Osteoblast (primary cell): ENCODE measurements at regions not wholly inside any gene's neighbourhood (a gene's known extent, or its start where the extent isn't known, plus 50 kb on each side); places are given as distances from the start of the nearest gene placed in this dataset.

Source experiments
- DNase-seq: peaks from one replicate; pipeline ENCODE4 v3.0.0; 2011; ENCODE audit warnings: low spot score, mixed read lengths; ENCODE audit not compliant: insufficient read length; ENCODE audit errors: missing footprints
- H2AFZ ChIP-seq: 2 replicates; pipeline ENCODE4 v1.6.0; 2011; ENCODE audit warnings: mild to moderate bottlenecking, low read length
- H3K27ac ChIP-seq: 2 replicates; pipeline ENCODE4 v1.5.1; 2011; ENCODE audit warnings: mild to moderate bottlenecking, low read depth, low read length, moderate library complexity
- H3K27me3 ChIP-seq: 2 replicates; pipeline ENCODE4 v1.6.0; 2012; ENCODE audit warnings: mild to moderate bottlenecking, control low read depth, inconsistent platforms, low read length, moderate library complexity; ENCODE audit not compliant: insufficient read depth
- H3K36me3 ChIP-seq: 2 replicates; pipeline ENCODE4 v1.5.1; 2011; ENCODE audit warnings: mild to moderate bottlenecking, low read length, control low read depth, moderate library complexity; ENCODE audit not compliant: insufficient read depth
- H3K4me1 ChIP-seq: 2 replicates; pipeline ENCODE4 v1.5.1; 2011; ENCODE audit warnings: mild to moderate bottlenecking, low read length, control low read depth, moderate library complexity; ENCODE audit not compliant: insufficient read depth
- H3K4me2 ChIP-seq: 2 replicates; pipeline ENCODE4 v1.6.0; 2011; ENCODE audit warnings: mild to moderate bottlenecking, low read length; ENCODE audit not compliant: insufficient read depth
- H3K4me3 ChIP-seq: fragments of 200-600 bp; sonication (generic); 3 replicates; pipeline ENCODE4 v1.5.1; 2012; ENCODE audit warnings: mild to moderate bottlenecking, low read length, inconsistent platforms; ENCODE audit not compliant: insufficient read depth
- H3K79me2 ChIP-seq: 2 replicates; pipeline ENCODE4 v1.6.0; 2012; ENCODE audit warnings: mild to moderate bottlenecking, low read length, control low read depth, inconsistent platforms; ENCODE audit not compliant: insufficient read depth
- H3K9me3 ChIP-seq: 2 replicates; pipeline ENCODE4 v1.5.1; 2011; ENCODE audit warnings: low read depth, low read length, control low read depth
- H4K20me1 ChIP-seq: 2 replicates; pipeline ENCODE4 v1.6.0; 2012; ENCODE audit warnings: mild to moderate bottlenecking, low read length, control low read depth; ENCODE audit not compliant: insufficient read depth
- CTCF ChIP-seq: IDR thresholded peaks from 2 replicates; pipeline ENCODE4 v1.5.1; 2011; ENCODE audit warnings: mild to moderate bottlenecking, low read depth, low read length, moderate library complexity; ENCODE audit errors: extremely low read depth

GRCh38 chr6:104014163-104014959, 845.4 kb downstream of the HACE1 start:
- Histone ChIP-seq H2AFZ (no peak overlapping the region), H3K27ac (no peak overlapping the region), H4K20me1 (no peaks in the 10 kb centered on the region), H3K9me3 (peaks cover 4% of the 10 kb centered on the region), H3K4me1 (no peaks in the 10 kb centered on the region), H3K4me2 (no peak overlapping the region), H3K27me3 (no peaks in the 10 kb centered on the region), H3K36me3 (no peaks in the 10 kb centered on the region), H3K4me3 (no peak overlapping the region), H3K79me2 (no peaks in the 10 kb centered on the region)
- TF ChIP-seq CTCF: no peak
- DNase-seq: no peak

GRCh38 chr6:104013312-104013971, 846.3 kb downstream of the HACE1 start:
- Histone ChIP-seq H3K4me2 (no peak overlapping the region), H3K27ac (no peak overlapping the region), H2AFZ (no peak overlapping the region), H3K4me3 (no peak overlapping the region), H4K20me1 (no peaks in the 10 kb centered on the region), H3K36me3 (no peaks in the 10 kb centered on the region), H3K27me3 (no peaks in the 10 kb centered on the region), H3K79me2 (no peaks in the 10 kb centered on the region), H3K9me3 (peaks cover 4% of the 10 kb centered on the region), H3K4me1 (no peaks in the 10 kb centered on the region)
- no peak for TF ChIP-seq CTCF
- DNase-seq: no peak

GRCh38 chr6:104010897-104011296, 848.8 kb downstream of the HACE1 start:
- H3K79me2 ChIP-seq: no peaks in the 10 kb centered on the region
- H3K27me3 ChIP-seq: no peaks in the 10 kb centered on the region
- H3K4me2 ChIP-seq: no peak overlapping the region
- H3K4me1 ChIP-seq: no peaks in the 10 kb centered on the region
- H4K20me1 ChIP-seq: no peaks in the 10 kb centered on the region
- peaks cover 1% of the 10 kb centered on the region for H3K9me3 ChIP-seq
- no peaks in the 10 kb centered on the region for H3K36me3 ChIP-seq
- H2AFZ ChIP-seq: no peak overlapping the region
- H3K27ac ChIP-seq: no peak overlapping the region
- H3K4me3 ChIP-seq: no peak overlapping the region
- no peak for TF ChIP-seq CTCF
- no peak for DNase-seq

GRCh38 chr6:104003803-104004516, 855.8 kb downstream of the HACE1 start:
- no peak for TF ChIP-seq CTCF
- Histone ChIP-seq H3K79me2 (no peaks in the 10 kb centered on the region), H3K4me2 (no peak overlapping the region), H4K20me1 (no peaks in the 10 kb centered on the region), H3K36me3 (no peaks in the 10 kb centered on the region), H3K27me3 (no peaks in the 10 kb centered on the region), H2AFZ (no peak overlapping the region), H3K4me1 (no peaks in the 10 kb centered on the region), H3K9me3 (no peaks in the 10 kb centered on the region), H3K27ac (no peak overlapping the region), H3K4me3 (no peak overlapping the region)
- no peak for DNase-seq
